Stimulated activated CD4-positive, alpha-beta T cell treated with anti-CD3 and anti-CD28 coated beads, Interleukin-12 subunit alpha, Interleukin-12 subunit beta, amount 100 ng/mL, for 48 hours (primary cell): ENCODE measurements at regions not wholly inside any gene's neighbourhood (a gene's known extent, or its start where the extent isn't known, plus 50 kb on each side); places are given as distances from the start of the nearest gene placed in this dataset.
"Not testable (repeated sequence)": the region's sequence is repeated elsewhere in the genome, so short reads cannot be mapped to it uniquely, and the experiment has no call there.

Experiments
- DNase-seq, 3 donors: peaks; one replicate each; pipeline ENCODE4 v3.0.0-alpha.2; 2020; ENCODE audit warnings: low read depth in 2 of 3, low spot score in 1 of 3

GRCh38 chr10:85111271-85111670, 782.9 kb downstream of the CCSER2 start:
- no peak for DNase-seq

DNA sequence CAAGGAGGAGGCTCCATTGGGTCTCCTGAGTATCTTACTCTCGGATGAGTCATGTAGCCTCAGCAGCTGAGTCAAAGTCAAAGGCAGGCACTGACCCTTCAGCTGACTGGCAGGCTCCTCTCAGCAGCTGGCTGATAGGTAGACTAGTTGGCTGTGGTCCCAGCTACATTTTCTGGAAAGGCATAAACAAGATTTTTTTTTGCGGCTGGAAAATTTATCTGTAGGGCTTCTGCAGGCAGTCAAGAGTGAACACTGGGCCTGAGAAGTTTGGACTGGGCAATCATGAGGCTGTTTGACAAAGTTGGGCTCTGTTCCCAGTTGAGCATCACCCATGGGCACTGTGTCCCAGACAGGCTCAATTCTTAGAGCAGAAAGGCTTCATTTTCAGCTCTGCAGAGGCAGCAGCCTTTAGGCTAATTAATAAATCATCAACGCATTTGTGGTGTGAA, 796.2 kb downstream of the CCSER2 start:
- DNase-seq, result no peak

- DNase-seq, result no peak
Measured at GRCh38 chr10:85137253-85137652, 808.9 kb downstream of the CCSER2 start.

DNA sequence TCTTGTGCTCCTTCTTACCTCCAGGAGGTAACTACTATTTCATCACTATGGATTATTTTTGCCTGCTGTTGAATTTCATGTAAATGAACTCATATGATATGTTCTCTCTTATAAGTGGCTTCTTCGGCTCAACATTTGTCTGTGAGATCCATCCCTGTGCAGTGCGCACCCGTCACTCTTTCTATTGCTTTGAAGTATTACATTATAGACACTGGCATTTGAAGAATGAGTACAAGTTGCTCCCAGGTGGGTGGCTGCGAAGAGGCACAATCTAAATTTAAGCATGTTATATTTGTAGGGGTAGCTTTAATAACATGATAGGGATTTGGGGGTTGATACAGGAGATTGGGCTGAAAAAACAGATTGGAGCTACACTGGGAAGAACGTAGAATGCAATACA, 809.7 kb downstream of the CCSER2 start:
- DNase-seq, result no peak

GRCh38 chr10:85139124-85139523, 810.7 kb downstream of the CCSER2 start:
- DNase-seq, result no peak

- not testable (repeated sequence) for DNase-seq
Measured at GRCh38 chr10:85141520-85141919, 813.1 kb downstream of the CCSER2 start.

DNA sequence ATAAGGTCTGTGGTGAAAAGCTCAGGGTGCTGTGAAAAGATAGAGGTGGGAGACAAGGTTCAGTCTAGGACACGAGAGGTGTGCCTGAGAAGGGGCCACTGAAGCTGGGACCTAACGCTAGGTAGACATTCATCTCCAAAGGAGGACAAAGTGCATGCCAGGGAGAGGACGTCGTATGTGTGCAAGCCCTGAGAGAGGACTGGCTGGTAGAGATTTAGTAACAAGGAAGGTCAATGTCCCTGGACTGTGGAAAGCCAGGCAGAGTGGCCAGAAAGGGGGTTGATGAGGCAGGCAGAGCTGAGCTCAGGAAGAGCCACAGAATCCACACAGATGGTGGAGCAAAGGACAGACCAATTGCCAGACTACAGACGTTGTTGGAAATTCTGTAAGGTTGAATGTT, 817.6 kb downstream of the CCSER2 start:
- DNase-seq, result no peak

- no peak for DNase-seq
Measured at GRCh38 chr10:85147346-85148250, 819.2 kb downstream of the CCSER2 start.

- no peak for DNase-seq
Measured at GRCh38 chr10:85148693-85149640, 820.6 kb downstream of the CCSER2 start.

DNA sequence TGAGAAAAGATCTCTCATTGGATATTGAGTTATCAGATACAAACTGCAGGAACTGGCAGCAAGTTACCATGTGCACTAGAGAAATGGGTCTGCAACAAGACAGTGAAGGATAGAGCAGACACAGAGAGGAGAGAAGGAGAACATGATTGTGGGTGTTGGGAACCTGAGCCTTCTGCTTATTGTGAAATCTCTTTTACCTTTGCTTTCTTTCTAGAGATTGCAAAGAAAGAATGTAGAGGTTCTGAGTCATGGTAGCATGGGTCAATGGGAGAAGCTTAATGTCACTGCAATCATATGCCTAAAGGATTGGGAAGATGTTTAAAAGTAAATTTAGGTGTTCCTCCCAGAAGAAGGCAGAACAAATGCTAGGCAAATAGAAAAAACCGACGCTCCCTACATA, 821.4 kb downstream of the CCSER2 start:
- no peak for DNase-seq

DNA sequence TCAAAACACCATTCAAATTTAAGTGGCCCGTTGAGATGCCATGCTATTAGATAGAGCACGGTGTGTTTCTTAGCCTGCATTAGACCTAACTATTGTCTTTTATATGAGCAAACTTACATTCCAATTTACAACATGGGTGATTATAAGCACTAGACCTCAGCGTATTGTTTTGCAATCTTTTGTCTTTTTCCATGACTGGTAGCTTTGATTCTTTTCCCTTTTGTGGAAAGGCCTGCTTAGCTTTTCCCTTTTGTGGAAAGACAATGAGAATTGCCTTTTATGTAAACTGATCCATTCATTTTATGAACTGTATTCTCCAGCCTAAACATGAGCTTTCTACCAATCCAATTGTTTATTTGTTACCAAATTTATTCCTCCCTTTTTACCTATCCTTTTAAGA, 823.1 kb downstream of the CCSER2 start:
- DNase-seq, result no peak

GRCh38 chr10:85152496-85152895, 824.1 kb downstream of the CCSER2 start:
- DNase-seq, result no peak

- DNase-seq, result no peak
Measured at GRCh38 chr10:85152911-85153310, 824.5 kb downstream of the CCSER2 start.

DNA sequence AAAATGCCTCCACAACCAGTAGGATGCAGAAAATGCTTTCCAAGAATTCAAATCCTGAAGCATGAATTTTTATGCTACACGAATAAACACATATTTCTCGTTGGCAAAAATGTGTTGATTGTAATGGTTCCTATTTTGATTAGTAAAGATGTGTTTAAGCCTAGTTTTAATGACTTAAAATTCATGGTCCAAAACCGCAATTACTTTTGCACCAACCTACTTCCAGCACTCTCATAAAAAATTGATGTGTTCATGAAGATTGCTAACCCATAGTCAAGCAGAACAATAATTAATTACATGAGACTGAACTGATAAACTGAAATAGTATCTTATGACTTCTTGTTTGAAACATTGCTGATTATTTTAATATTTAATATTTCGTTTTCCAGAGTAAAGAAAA, 828.8 kb downstream of the CCSER2 start:
- DNase-seq, result no peak

DNA sequence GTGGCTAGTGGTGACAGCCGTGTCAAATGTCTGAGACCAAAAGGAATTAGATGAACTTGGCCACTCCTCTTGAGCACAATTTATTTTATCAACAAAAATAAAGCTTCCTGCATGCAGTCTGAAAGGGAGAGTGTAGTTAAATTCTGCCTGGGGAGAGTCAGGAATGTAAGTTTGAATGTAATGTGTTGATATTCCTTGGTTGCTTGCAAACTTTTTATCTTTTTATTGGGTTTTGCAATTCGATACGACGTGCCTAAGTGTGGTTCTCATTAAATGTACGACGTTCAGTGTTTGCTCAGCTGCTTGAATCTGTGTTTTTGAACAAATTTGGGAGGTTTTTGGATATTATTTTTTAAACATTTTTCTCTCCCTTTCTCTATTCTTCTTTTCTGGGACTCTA, 839.9 kb downstream of the CCSER2 start:
- DNase-seq, result no peak

GRCh38 chr10:85170026-85170425, 841.6 kb downstream of the CCSER2 start:
- DNase-seq, result no peak

DNA sequence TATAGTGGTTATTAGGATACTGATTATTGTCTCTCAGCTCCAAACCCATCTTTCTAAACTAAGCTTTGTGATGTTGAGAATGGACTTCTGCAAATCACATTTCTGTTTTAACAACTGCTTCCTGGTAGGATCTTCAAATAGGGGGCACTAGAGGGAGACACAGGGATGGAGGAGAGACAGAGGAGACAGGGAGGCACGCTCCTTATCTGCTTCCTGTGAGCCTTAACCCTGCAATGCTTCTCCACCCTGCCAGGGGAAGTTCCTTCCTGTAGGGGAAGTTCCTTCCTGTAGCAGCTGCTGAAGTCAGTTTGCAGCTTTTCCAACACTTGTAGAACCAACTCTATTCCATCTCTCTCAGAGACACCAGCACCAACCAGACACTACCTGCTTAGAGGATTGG, 847.2 kb downstream of the CCSER2 start:
- no peak for DNase-seq

DNA sequence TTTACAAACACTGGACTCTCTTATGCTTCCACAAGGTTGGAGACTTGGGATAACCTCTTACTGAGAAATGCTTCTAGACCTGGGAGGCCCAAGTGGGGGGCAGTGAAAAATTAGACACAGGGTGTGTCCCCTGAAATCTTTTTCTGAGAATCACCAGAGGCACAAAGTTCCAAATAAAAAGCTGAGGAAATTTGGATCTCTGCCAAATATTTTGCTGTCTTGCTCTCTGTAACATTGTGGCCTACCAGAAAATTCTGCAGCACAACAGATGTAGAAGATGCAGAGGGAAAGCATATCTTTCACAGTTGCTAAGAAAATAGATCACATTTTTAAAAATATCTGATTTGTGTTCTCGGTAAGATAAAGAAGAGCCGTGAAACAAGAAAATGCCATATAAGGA, 849.4 kb downstream of the CCSER2 start:
- DNase-seq, result no peak

- no peak for DNase-seq
Measured at GRCh38 chr10:85187047-85187446, 858.7 kb downstream of the CCSER2 start.

- DNase-seq, result no peak
Measured at GRCh38 chr10:85188770-85189484, 860.5 kb downstream of the CCSER2 start.

DNA sequence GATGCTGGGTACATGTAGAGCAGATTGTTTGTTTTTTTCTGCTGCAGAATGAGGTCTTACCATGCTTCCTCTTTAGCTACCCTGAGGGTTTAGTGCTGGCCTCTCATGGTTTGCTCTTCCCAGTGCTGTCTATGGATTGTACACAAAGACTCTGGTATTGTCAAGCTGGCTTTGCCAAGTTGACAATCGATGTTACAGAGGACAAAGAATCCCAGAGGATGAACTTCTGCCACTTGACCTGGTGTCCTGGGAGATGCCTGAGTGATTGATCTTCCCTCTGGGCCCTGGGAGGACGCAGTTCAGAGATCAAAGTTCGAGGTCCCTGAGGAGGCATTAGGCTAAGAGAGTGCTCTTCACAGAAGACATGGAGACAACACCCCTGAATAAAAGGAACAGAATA, 865.4 kb downstream of the CCSER2 start:
- no peak for DNase-seq
